Stomach (tissue), 4 donors: ENCODE measurements at regions not wholly inside any gene's neighbourhood (a gene's known extent, or its start where the extent isn't known, plus 50 kb on each side); places are given as distances from the start of the nearest gene placed in this dataset.

Source experiments
- CTCF ChIP-seq, 7 experiments: fragments of 450-650 bp in 4 of 7; fragments of 200-600 bp in 3 of 7; sonication (generic) in 3 of 7; IDR thresholded peaks; one replicate each; pipeline ENCODE4 v1.5.1; 2016 to 2019; ENCODE audit warnings: antibody characterized with exemption in 7 of 7, control low read depth in 2 of 7, mild to moderate bottlenecking in 1 of 7
- EP300 ChIP-seq: sonication (generic); formaldehyde crosslinking; IDR thresholded peaks from one replicate; pipeline ENCODE4 v1.6.1; 2017; ENCODE audit warnings: antibody characterized with exemption
- POLR2AphosphoS5 ChIP-seq, 3 donors: sonication (generic); formaldehyde crosslinking; IDR thresholded peaks; one replicate each; pipeline ENCODE4 v1.6.1; 2016; ENCODE audit warnings: antibody characterized with exemption in 3 of 3

GRCh38 chr10:117616179-117616578 is 73.6 kb downstream of the EMX2 start:
- TF ChIP-seq CTCF (IDR thresholded peaks at IDR 0.05) (no peak), POLR2AphosphoS5 (IDR thresholded peaks at IDR 0.05) (no peak), EP300 (no peak)
